H1 (cell line): ENCODE measurements at regions not wholly inside any gene's neighbourhood (a gene's known extent, or its start where the extent isn't known, plus 50 kb on each side); places are given as distances from the start of the nearest gene placed in this dataset.

Experiments
- CTCF ChIA-PET: fragments of 300-600 bp; sonication (Branson Sonifier 250); formaldehyde crosslinking; loops from one replicate; lab custom pipeline; 2021; ENCODE audit not compliant: partially characterized antibody; lab: Charles Lee
- POLR2A ChIA-PET: fragments of 300-600 bp; sonication (Branson Sonifier 250); formaldehyde crosslinking; loops from one replicate; lab custom pipeline; 2021; ENCODE audit warnings: inconsistent platforms; ENCODE audit not compliant: partially characterized antibody; lab: Charles Lee
- DNase-seq, 2 experiments: peaks; one replicate each; pipeline versions ENCODE4 v3.0.0 to v3.0.0-alpha.2; 2010 to 2022; ENCODE audit warnings: low spot score in 2 of 2, low read depth in 1 of 2, mixed read lengths in 1 of 2
- FAIRE-seq: peaks from 2 replicates; lab custom pipeline; 2011; peaks lifted over from hg19 to GRCh38; lab: Jason Lieb, UNC
- H2AFZ ChIP-seq: 2 replicates; pipeline ENCODE4 v1.8.1; 2012; ENCODE audit warnings: low read length, inconsistent platforms
- H2AK5ac ChIP-seq: 2 replicates; pipeline ENCODE4 v1.6.1; 2013; ENCODE audit warnings: low read depth, low read length
- H2BK120ac ChIP-seq: replicated peaks from 2 replicates; pipeline ENCODE3; 2013; ENCODE audit warnings: low read depth, low read length, inconsistent platforms
- H2BK12ac ChIP-seq: 2 replicates; pipeline ENCODE4 v1.6.1; 2013; ENCODE audit warnings: low read depth, low read length
- H2BK15ac ChIP-seq: 2 replicates; pipeline ENCODE4 v1.6.1; 2013; ENCODE audit warnings: low read length
- H2BK20ac ChIP-seq: 2 replicates; pipeline ENCODE4 v1.6.1; 2013; ENCODE audit warnings: low read length
- H2BK5ac ChIP-seq: 2 replicates; pipeline ENCODE4 v1.6.1; 2013; ENCODE audit warnings: low read depth, low read length
- H3K14ac ChIP-seq: 2 replicates; pipeline ENCODE4 v1.6.1; 2013; ENCODE audit warnings: inconsistent platforms; ENCODE audit not compliant: insufficient read length
- H3K18ac ChIP-seq: 2 replicates; pipeline ENCODE4 v1.6.1; 2013; ENCODE audit warnings: low read length; ENCODE audit errors: extremely low read depth
- H3K23ac ChIP-seq: 2 replicates; pipeline ENCODE4 v1.6.1; 2013; ENCODE audit warnings: inconsistent platforms; ENCODE audit not compliant: insufficient read length
- H3K23me2 ChIP-seq: 2 replicates; pipeline ENCODE4 v1.6.1; 2013; ENCODE audit warnings: low read depth, low read length
- H3K27ac ChIP-seq: 2 replicates; pipeline ENCODE4 v1.6.1; 2011; ENCODE audit warnings: low read depth, low read length, inconsistent platforms
- H3K27me3 ChIP-seq, 4 experiments: replicated peaks in 1 of 4; 1 replicate in 1 of 4; 2 replicates in 3 of 4; pipeline versions ENCODE4 v1.6.1 to v1.8.1; 2011 to 2013; ENCODE audit warnings: low read length in 3 of 4, mild to moderate bottlenecking in 3 of 4, inconsistent platforms in 2 of 4, mixed read lengths in 2 of 4, moderate library complexity in 1 of 4; ENCODE audit not compliant: control insufficient read depth in 3 of 4, insufficient read depth in 3 of 4; ENCODE audit errors: extremely low read depth in 1 of 4
- H3K36me3 ChIP-seq, 4 experiments: 2 replicates each; pipeline versions ENCODE4 v1.6.1 to v1.8.1; 2011 to 2013; ENCODE audit warnings: mild to moderate bottlenecking in 4 of 4, low read length in 3 of 4, moderate library complexity in 2 of 4, control low read depth in 1 of 4, inconsistent platforms in 1 of 4; ENCODE audit not compliant: insufficient read depth in 4 of 4, control insufficient read depth in 2 of 4
- H3K4ac ChIP-seq: replicated peaks from 2 replicates; pipeline ENCODE3; 2013; ENCODE audit warnings: low read length, low read depth, mixed read lengths, inconsistent platforms; ENCODE audit not compliant: insufficient read length
- H3K4me1 ChIP-seq, 4 experiments: replicated peaks in 1 of 4; 1 replicate in 1 of 4; 2 replicates in 3 of 4; pipeline versions ENCODE4 v1.6.1 to v1.8.1; 2011 to 2013; ENCODE audit warnings: low read length in 3 of 4, inconsistent platforms in 2 of 4, mixed read lengths in 1 of 4; ENCODE audit not compliant: insufficient read depth in 4 of 4, control insufficient read depth in 3 of 4
- H3K4me2 ChIP-seq, 2 experiments: 2 replicates each; pipeline versions ENCODE4 v1.6.1 to v1.8.1; 2011 to 2013; ENCODE audit warnings: low read depth in 2 of 2, low read length in 2 of 2, control low read depth in 1 of 2, inconsistent platforms in 1 of 2, mild to moderate bottlenecking in 1 of 2; ENCODE audit not compliant: insufficient read depth in 1 of 2
- H3K4me3 ChIP-seq, 4 experiments: fragments of 200-600, 300-600 bp in 1 of 4; sonication (generic), shearing (Covaris generic), sonication (Bioruptor Twin) in 1 of 4; 2 replicates each; pipeline versions ENCODE4 v1.5.1 to v1.8.1; 2011 to 2016; ENCODE audit warnings: low read length in 4 of 4, low read depth in 3 of 4, control low read depth in 2 of 4, inconsistent platforms in 2 of 4, mild to moderate bottlenecking in 2 of 4, mixed read lengths in 1 of 4, moderate library complexity in 1 of 4; ENCODE audit not compliant: insufficient read depth in 2 of 4; ENCODE audit errors: extremely low read depth in 1 of 4
- H3K56ac ChIP-seq: replicated peaks from 2 replicates; pipeline ENCODE3; 2013; ENCODE audit warnings: low read depth, mild to moderate bottlenecking, mixed read lengths, low read length, inconsistent platforms; ENCODE audit not compliant: insufficient read length
- H3K79me1 ChIP-seq: 2 replicates; pipeline ENCODE4 v1.6.1; 2013; ENCODE audit warnings: low read depth, low read length, control low read depth
- H3K79me2 ChIP-seq, 2 experiments: 2 replicates each; pipeline versions ENCODE4 v1.6.1 to v1.8.1; 2012 to 2013; ENCODE audit warnings: low read length in 2 of 2, mild to moderate bottlenecking in 2 of 2, inconsistent platforms in 1 of 2; ENCODE audit not compliant: insufficient read depth in 2 of 2, control insufficient read depth in 1 of 2
- H3K9ac ChIP-seq, 4 experiments: replicated peaks in 1 of 4; 1 replicate in 1 of 4; 2 replicates in 3 of 4; pipeline versions ENCODE4 v1.6.1 to v1.8.1; 2011 to 2013; ENCODE audit warnings: low read depth in 3 of 4, low read length in 3 of 4, control low read depth in 2 of 4, mild to moderate bottlenecking in 2 of 4, moderate library complexity in 2 of 4, inconsistent platforms in 1 of 4; ENCODE audit errors: extremely low read depth in 1 of 4
- H3K9me3 ChIP-seq, 2 experiments: 2 replicates each; pipeline versions ENCODE4 v1.6.1 to v1.8.1; 2012 to 2013; ENCODE audit warnings: mild to moderate bottlenecking in 2 of 2, moderate library complexity in 2 of 2, control low read depth in 1 of 2, inconsistent platforms in 1 of 2, low read depth in 1 of 2, low read length in 1 of 2, mixed read lengths in 1 of 2; ENCODE audit not compliant: insufficient read depth in 2 of 2
- H4K20me1 ChIP-seq, 2 experiments: replicated peaks in 1 of 2; 2 replicates each; pipeline versions ENCODE3 to v1.8.1; 2011 to 2013; ENCODE audit warnings: inconsistent platforms in 2 of 2, low read length in 2 of 2, mild to moderate bottlenecking in 1 of 2; ENCODE audit not compliant: insufficient read depth in 2 of 2, control insufficient read depth in 1 of 2
- H4K5ac ChIP-seq: 2 replicates; pipeline ENCODE4 v1.6.1; 2013; ENCODE audit warnings: low read length, low read depth, mixed read lengths, inconsistent platforms; ENCODE audit not compliant: insufficient read length
- H4K8ac ChIP-seq: 2 replicates; pipeline ENCODE4 v1.8.0; 2013; ENCODE audit warnings: mild to moderate bottlenecking, moderate library complexity, low read length, inconsistent platforms; ENCODE audit not compliant: insufficient read depth; ENCODE audit errors: extremely low read depth
- H4K91ac ChIP-seq: replicated peaks from 2 replicates; pipeline ENCODE3; 2013; ENCODE audit warnings: low read length, mixed read lengths, inconsistent platforms; ENCODE audit not compliant: insufficient read length
- WGBS, 2 experiments: shearing (Covaris generic) in 1 of 2; methylation state at CpG; one replicate each; pipeline versions ENCODE4 v1.1.6 to v1.1.7; 2013 to 2015; ENCODE audit warnings: low lambda C conversion rate in 2 of 2, mixed read lengths in 2 of 2, inconsistent platforms in 1 of 2, low coverage in 1 of 2, missing lambda C conversion rate in 1 of 2; ENCODE audit not compliant: insufficient replicate concordance in 2 of 2, insufficient coverage in 1 of 2, insufficient read length in 1 of 2; ENCODE audit errors: extremely low coverage in 1 of 2, missing lambda C conversion rate in 1 of 2; 5-methylcytosine and 5-hydroxymethylcytosine counted together

DNA sequence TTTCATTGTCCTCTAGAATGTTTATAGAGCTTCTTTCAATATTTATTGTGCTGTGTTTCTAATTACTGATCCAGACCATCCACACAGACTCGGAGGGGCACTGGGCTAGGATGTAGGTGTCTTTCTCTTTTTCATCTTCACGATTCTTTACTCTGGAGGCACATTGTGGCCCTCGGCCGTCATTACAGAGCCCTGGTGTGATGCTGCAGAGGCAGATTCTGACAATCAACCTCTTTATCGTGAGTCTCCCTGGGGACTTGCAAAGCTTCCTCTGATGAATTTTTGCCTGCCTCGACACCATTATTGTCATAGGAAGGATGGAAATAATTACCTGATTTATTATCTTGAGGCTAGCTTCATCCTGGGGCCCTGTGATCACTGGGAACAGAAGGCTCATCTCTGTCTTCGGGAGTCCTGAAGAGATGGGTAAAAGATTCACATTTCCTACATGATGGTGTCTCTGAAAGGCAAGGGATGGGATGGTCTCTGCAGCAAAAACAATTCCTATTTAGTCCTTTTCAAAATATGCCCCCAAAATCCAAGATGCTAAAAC is 89.4 kb downstream of the SEC16B start:
- Histone ChIP-seq H4K5ac (no peak overlapping the region), H2BK12ac (no peak overlapping the region), H3K9me3 (0 out of 4 replicates have a peak, but pooled peaks cover 0 to 2% of the 10 kb centered on the region in 2 experiments), H3K79me1 (no peaks in the 10 kb centered on the region), H3K23ac (no peak overlapping the region), H3K9ac (no peak overlapping the region), H4K8ac (no peak overlapping the region), H2AFZ (no peak overlapping the region), H3K18ac (no peak overlapping the region), H3K23me2 (no peaks in the 10 kb centered on the region; the same call in 1 of the 2 replicates), H3K14ac (no peak overlapping the region), H2BK5ac (no peak overlapping the region), H3K27ac (no peak overlapping the region), H2BK120ac (no peak overlapping the region), H3K56ac (no peak overlapping the region), H3K4me1 (no peaks in the 10 kb centered on the region), H2BK20ac (no peak overlapping the region), H3K4me2 (no peak overlapping the region), H4K20me1 (no peaks in the 10 kb centered on the region), H2AK5ac (no peak overlapping the region), H3K36me3 (no peaks in the 10 kb centered on the region), H3K4me3 (no peak overlapping the region), H3K79me2 (no peaks in the 10 kb centered on the region), H3K27me3 (no peaks in the 10 kb centered on the region), H4K91ac (no peak overlapping the region), H3K4ac (no peak overlapping the region), H2BK15ac (no peak overlapping the region)
- ChIA-PET POLR2A (no interaction called here), CTCF (interaction anchor here (0.9 kb wide), 1 partner anchor 22 kb away, joined by 3 read pairs; no protein-coding TSS in a partner anchor)
- DNase-seq (no peak), FAIRE-seq (no peak)
- 90% methylated on average over 7 of the region's 7 CpGs; no CpG with 5 or more reads in 1 of the 2 experiments for WGBS, 2 experiments
